Suppressor macrophage (primary cell): ENCODE measurements at regions not wholly inside any gene's neighbourhood (a gene's known extent, or its start where the extent isn't known, plus 50 kb on each side); places are given as distances from the start of the nearest gene placed in this dataset.

Experiments used
- DNase-seq, 4 experiments: peaks; one replicate each; pipeline ENCODE4 v3.0.0-alpha.2; 2020 to 2022

GRCh38 chr14:32006263-32007110 lies 70.6 kb upstream of the ARHGAP5 start:
- DNase-seq = no peak

GRCh38 chr14:32007755-32008362 lies 69.2 kb upstream of the ARHGAP5 start:
- DNase-seq = no peak

GRCh38 chr14:32008602-32009193 lies 68.4 kb upstream of the ARHGAP5 start:
- DNase-seq = no peak

GRCh38 chr14:32009221-32009975 lies 67.7 kb upstream of the ARHGAP5 start:
- no peak for DNase-seq

GRCh38 chr14:32009976-32010581 lies 67.0 kb upstream of the ARHGAP5 start:
- no peak for DNase-seq

- DNase-seq = peak in 2 of 4 experiments; percentile 1 to 23
Measured at GRCh38 chr14:32010604-32011125, 66.4 kb upstream of the ARHGAP5 start.

- DNase-seq = no peak
Measured at GRCh38 chr14:32011225-32011624, 65.9 kb upstream of the ARHGAP5 start.

- no peak for DNase-seq
Measured at GRCh38 chr14:32012062-32012461, 65.0 kb upstream of the ARHGAP5 start.

GRCh38 chr14:32012571-32012970 lies 64.5 kb upstream of the ARHGAP5 start:
- DNase-seq = no peak

GRCh38 chr14:32013083-32013482 lies 64.0 kb upstream of the ARHGAP5 start:
- DNase-seq = no peak

- no peak for DNase-seq
Measured at GRCh38 chr14:32014057-32014456, 63.0 kb upstream of the ARHGAP5 start.

GRCh38 chr14:32014498-32014897 lies 62.6 kb upstream of the ARHGAP5 start:
- DNase-seq = no peak

GRCh38 chr14:32015166-32015565 lies 61.9 kb upstream of the ARHGAP5 start:
- DNase-seq = no peak

GRCh38 chr14:32017587-32017986 lies 59.5 kb upstream of the ARHGAP5 start:
- no peak for DNase-seq

- no peak for DNase-seq
Measured at GRCh38 chr14:32018391-32019092, 58.6 kb upstream of the ARHGAP5 start.

- no peak for DNase-seq
Measured at GRCh38 chr14:32019276-32019675, 57.8 kb upstream of the ARHGAP5 start.

GRCh38 chr14:32020882-32021281 lies 56.2 kb upstream of the ARHGAP5 start:
- no peak for DNase-seq

- no peak for DNase-seq
Measured at GRCh38 chr14:32021341-32021740, 55.8 kb upstream of the ARHGAP5 start.

- DNase-seq = no peak
Measured at GRCh38 chr14:32022525-32022924, 54.6 kb upstream of the ARHGAP5 start.

- DNase-seq = no peak
Measured at GRCh38 chr14:32022938-32023466, 54.1 kb upstream of the ARHGAP5 start.

- peak in 2 of 4 experiments; percentile 12 to 18 for DNase-seq
Measured at GRCh38 chr14:32023540-32023939, 53.6 kb upstream of the ARHGAP5 start.
